Erythroblast (primary cell): ENCODE measurements at regions not wholly inside any gene's neighbourhood (a gene's known extent, or its start where the extent isn't known, plus 50 kb on each side); places are given as distances from the start of the nearest gene placed in this dataset.

ENCODE experiments used
- GATA1 ChIP-seq: IDR thresholded peaks from 2 replicates; pipeline ENCODE4 v1.6.1; 2011; ENCODE audit warnings: low read depth, mild to moderate bottlenecking, control low read depth, low read length, moderate library complexity
- POLR2A ChIP-seq: IDR thresholded peaks from 2 replicates; pipeline ENCODE4 v1.6.1; 2011; ENCODE audit warnings: mild to moderate bottlenecking, low read length

- TF ChIP-seq POLR2A (no peak), GATA1 (no peak)
These were observed 115.1 kb upstream of the SDK2 start for GRCh38 chr17:73759324-73759723.
